ENCODE measurements at regions not wholly inside any gene's neighbourhood (a gene's known extent, or its start where the extent isn't known, plus 50 kb on each side); places are given as distances from the start of the nearest gene placed in this dataset.

- Histone ChIP-seq H3K36me3 (ENCODE audit: control insufficient read depth, insufficient read depth, low read length) (no peaks in the 10 kb centered on the region), H3K4me3 (replicated peaks; ENCODE audit: low read depth, low read length) (no peak overlapping the region), H3K27me3 (replicated peaks; ENCODE audit: control insufficient read depth, insufficient read depth, low read length) (no peaks in the 10 kb centered on the region; the same call in 1 of the 2 replicates)
- no peak for TF ChIP-seq CTCF (IDR thresholded peaks at IDR 0.05; ENCODE audit: insufficient read depth, low read length, poor library complexity, severe bottlenecking)
- DNase-seq (ENCODE audit: extremely low read depth, insufficient read length), result no peak
Measured at GRCh38 chr5:8765886-8766285, 780.0 kb downstream of the SEMA5A start.

DNA sequence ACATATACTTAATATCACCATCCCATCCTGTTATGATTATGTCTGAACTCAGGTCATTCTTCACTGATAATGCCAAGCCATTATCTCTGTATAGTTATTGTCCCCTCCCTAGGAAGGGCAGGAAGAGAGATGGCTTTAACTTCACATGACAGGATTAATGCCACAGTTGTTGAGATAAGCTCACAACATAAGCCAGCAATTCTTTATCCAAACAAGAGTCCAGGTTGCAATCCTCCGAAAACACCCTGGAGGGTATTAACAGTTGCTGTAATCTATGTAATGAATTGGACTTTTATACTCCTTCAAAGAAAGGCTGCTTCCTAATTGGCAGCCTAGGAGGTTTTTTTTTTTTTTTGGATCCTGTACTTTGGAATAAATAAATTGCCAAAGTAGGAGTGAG, 779.4 kb downstream of the SEMA5A start:
- Histone ChIP-seq H3K4me3 (replicated peaks; ENCODE audit: low read depth, low read length) (no peak overlapping the region), H3K27me3 (replicated peaks; ENCODE audit: control insufficient read depth, insufficient read depth, low read length) (no peaks in the 10 kb centered on the region; the same call in 1 of the 2 replicates), H3K36me3 (ENCODE audit: control insufficient read depth, insufficient read depth, low read length) (no peaks in the 10 kb centered on the region)
- no peak for DNase-seq (ENCODE audit: extremely low read depth, insufficient read length)
- TF ChIP-seq CTCF (IDR thresholded peaks at IDR 0.05; ENCODE audit: insufficient read depth, low read length, poor library complexity, severe bottlenecking), result no peak

GRCh38 chr5:8767111-8767510, 778.8 kb downstream of the SEMA5A start:
- H3K36me3 ChIP-seq (ENCODE audit: control insufficient read depth, insufficient read depth, low read length), result no peaks in the 10 kb centered on the region
- H3K4me3 ChIP-seq (replicated peaks; ENCODE audit: low read depth, low read length), result no peak overlapping the region
- no peaks in the 10 kb centered on the region; the same call in 1 of the 2 replicates for H3K27me3 ChIP-seq (replicated peaks; ENCODE audit: control insufficient read depth, insufficient read depth, low read length)
- TF ChIP-seq CTCF (IDR thresholded peaks at IDR 0.05; ENCODE audit: insufficient read depth, low read length, poor library complexity, severe bottlenecking), result no peak
- DNase-seq (ENCODE audit: extremely low read depth, insufficient read length), result no peak

DNA sequence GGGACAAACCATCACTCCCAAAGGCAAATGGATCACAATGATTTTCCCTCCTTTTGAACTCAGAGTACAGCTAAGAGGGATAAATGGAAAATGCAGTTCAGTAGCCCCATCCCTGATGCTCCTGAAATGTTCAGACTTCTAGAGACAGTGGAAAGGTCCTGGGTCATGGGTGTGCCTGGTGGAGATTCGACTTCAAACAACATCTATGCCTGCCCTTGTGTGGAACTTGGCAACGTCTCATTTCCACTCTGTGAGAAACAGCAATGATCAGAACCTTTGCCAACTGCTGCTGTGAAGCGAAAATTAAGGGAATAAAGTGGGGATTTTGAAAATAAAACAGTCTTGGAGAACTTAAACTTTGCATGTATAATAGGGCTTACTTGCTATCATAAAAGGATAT, 778.1 kb downstream of the SEMA5A start:
- no peak for TF ChIP-seq CTCF (IDR thresholded peaks at IDR 0.05; ENCODE audit: insufficient read depth, low read length, poor library complexity, severe bottlenecking)
- no peak overlapping the region for H3K4me3 ChIP-seq (replicated peaks; ENCODE audit: low read depth, low read length)
- DNase-seq (ENCODE audit: extremely low read depth, insufficient read length), result no peak
- no peaks in the 10 kb centered on the region; the same call in 1 of the 2 replicates for H3K27me3 ChIP-seq (replicated peaks; ENCODE audit: control insufficient read depth, insufficient read depth, low read length)
- no peaks in the 10 kb centered on the region for H3K36me3 ChIP-seq (ENCODE audit: control insufficient read depth, insufficient read depth, low read length)

GRCh38 chr5:8769631-8770030, 776.2 kb downstream of the SEMA5A start:
- Histone ChIP-seq H3K36me3 (ENCODE audit: control insufficient read depth, insufficient read depth, low read length) (no peaks in the 10 kb centered on the region), H3K27me3 (replicated peaks; ENCODE audit: control insufficient read depth, insufficient read depth, low read length) (no peaks in the 10 kb centered on the region; the same call in 1 of the 2 replicates), H3K4me3 (replicated peaks; ENCODE audit: low read depth, low read length) (no peak overlapping the region)
- DNase-seq (ENCODE audit: extremely low read depth, insufficient read length), result no peak
- TF ChIP-seq CTCF (IDR thresholded peaks at IDR 0.05; ENCODE audit: insufficient read depth, low read length, poor library complexity, severe bottlenecking), result no peak

GRCh38 chr5:8770431-8770830, 775.4 kb downstream of the SEMA5A start:
- no peak for DNase-seq (ENCODE audit: extremely low read depth, insufficient read length)
- Histone ChIP-seq H3K4me3 (replicated peaks; ENCODE audit: low read depth, low read length) (no peak overlapping the region), H3K27me3 (replicated peaks; ENCODE audit: control insufficient read depth, insufficient read depth, low read length) (no peaks in the 10 kb centered on the region; the same call in 1 of the 2 replicates), H3K36me3 (ENCODE audit: control insufficient read depth, insufficient read depth, low read length) (no peaks in the 10 kb centered on the region)
- no peak for TF ChIP-seq CTCF (IDR thresholded peaks at IDR 0.05; ENCODE audit: insufficient read depth, low read length, poor library complexity, severe bottlenecking)

Measured in GM06990 (cell line).